ENCODE measurements at regions not wholly inside any gene's neighbourhood (a gene's known extent, or its start where the extent isn't known, plus 50 kb on each side); places are given as distances from the start of the nearest gene placed in this dataset.

- no peak overlapping the region for H3K4me3 ChIP-seq (replicated peaks in 1 of 2; ENCODE audit: low read depth in 2 of 2, low read length in 2 of 2)
- DNase-seq (ENCODE audit: low read depth in 2 of 2): peak in 1 of 2 donors; percentile 46
- TF ChIP-seq, protein P1, sequence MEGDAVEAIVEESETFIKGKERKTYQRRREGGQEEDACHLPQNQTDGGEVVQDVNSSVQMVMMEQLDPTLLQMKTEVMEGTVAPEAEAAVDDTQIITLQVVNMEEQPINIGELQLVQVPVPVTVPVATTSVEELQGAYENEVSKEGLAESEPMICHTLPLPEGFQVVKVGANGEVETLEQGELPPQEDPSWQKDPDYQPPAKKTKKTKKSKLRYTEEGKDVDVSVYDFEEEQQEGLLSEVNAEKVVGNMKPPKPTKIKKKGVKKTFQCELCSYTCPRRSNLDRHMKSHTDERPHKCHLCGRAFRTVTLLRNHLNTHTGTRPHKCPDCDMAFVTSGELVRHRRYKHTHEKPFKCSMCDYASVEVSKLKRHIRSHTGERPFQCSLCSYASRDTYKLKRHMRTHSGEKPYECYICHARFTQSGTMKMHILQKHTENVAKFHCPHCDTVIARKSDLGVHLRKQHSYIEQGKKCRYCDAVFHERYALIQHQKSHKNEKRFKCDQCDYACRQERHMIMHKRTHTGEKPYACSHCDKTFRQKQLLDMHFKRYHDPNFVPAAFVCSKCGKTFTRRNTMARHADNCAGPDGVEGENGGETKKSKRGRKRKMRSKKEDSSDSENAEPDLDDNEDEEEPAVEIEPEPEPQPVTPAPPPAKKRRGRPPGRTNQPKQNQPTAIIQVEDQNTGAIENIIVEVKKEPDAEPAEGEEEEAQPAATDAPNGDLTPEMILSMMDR (IDR thresholded peaks at IDR 0.05; ENCODE audit: low read depth, low read length): no peak
These were observed 362.8 kb downstream of the INHBA start for GRCh38 chr7:41339913-41340676.

DNA sequence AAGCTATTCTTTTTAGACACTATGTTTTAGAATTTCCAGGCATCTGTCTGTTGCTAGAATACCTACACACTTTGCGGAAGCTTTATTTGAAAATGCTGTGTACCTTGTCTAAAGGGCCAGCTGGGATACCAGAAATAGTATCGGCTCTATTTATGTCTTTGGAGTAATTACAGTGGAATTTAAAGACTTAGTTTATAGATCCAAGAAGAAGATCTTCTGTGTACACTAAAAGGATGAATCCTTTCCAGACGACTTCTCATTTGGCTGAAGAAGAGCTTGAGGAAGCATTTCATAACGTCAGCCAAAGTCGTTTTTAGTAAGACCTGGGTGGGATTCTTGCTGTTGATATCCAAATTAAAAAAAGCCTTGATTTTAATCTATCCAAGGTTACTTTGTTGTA is 365.9 kb downstream of the INHBA start:
- DNase-seq (ENCODE audit: low read depth in 2 of 2): no peak
- TF ChIP-seq, protein P1 (IDR thresholded peaks at IDR 0.05; ENCODE audit: low read depth, low read length): no peak
- H3K4me3 ChIP-seq (replicated peaks in 1 of 2; ENCODE audit: low read depth in 2 of 2, low read length in 2 of 2): no peak overlapping the region

GRCh38 chr7:41336455-41336952 is 366.4 kb downstream of the INHBA start:
- no peak overlapping the region for H3K4me3 ChIP-seq (replicated peaks in 1 of 2; ENCODE audit: low read depth in 2 of 2, low read length in 2 of 2)
- peak in 1 of 2 donors; percentile 19 for DNase-seq (ENCODE audit: low read depth in 2 of 2)
- TF ChIP-seq, protein P1 (IDR thresholded peaks at IDR 0.05; ENCODE audit: low read depth, low read length): no peak

DNA sequence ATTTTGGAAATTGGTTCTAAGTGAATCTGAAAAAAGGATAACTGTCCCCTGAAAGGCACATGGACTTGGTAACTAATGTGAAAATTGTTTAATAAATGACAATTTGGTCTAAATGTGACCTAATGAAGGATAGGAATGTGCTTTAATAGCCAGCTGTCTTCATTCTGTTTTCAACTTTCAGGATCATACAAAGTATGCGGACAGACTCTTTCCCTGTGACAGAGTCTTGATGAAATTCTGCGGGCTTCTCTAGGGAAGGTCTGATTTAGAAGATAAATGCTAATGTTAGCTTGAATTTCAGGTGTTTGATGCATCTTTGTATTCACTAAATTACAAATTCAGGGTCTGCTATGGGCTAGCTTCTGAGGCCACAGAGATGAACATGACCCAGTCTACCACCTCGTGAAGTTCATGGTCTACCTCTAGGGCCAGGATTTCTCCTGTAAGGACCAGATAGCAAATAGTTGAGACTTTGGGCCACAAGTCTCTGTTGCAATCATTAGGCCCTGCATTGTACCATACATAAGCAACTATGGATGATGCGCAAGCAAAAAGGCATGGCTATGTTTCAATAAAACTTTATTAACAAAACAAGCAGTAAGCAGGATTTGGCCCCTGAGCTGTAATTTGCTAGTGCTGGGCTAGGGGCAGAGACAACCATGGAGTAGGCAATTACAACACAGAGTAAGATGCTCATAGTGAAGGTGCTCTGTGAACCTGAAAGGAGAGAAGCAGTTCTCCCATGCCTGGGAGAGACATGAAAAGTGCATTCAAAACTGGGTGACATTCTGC is 368.6 kb downstream of the INHBA start:
- TF ChIP-seq, protein P1 (IDR thresholded peaks at IDR 0.05; ENCODE audit: low read depth, low read length): no peak
- H3K4me3 ChIP-seq (replicated peaks in 1 of 2; ENCODE audit: low read depth in 2 of 2, low read length in 2 of 2): no peak overlapping the region
- DNase-seq (ENCODE audit: low read depth in 2 of 2): no peak

- H3K4me3 ChIP-seq (replicated peaks in 1 of 2; ENCODE audit: low read depth in 2 of 2, low read length in 2 of 2): no peak overlapping the region
- DNase-seq (ENCODE audit: low read depth in 2 of 2): peak; percentile 44 to 89
- TF ChIP-seq, protein P1 (IDR thresholded peaks at IDR 0.05; ENCODE audit: low read depth, low read length): no peak
These were observed 369.4 kb downstream of the INHBA start for GRCh38 chr7:41333511-41333910.

DNA sequence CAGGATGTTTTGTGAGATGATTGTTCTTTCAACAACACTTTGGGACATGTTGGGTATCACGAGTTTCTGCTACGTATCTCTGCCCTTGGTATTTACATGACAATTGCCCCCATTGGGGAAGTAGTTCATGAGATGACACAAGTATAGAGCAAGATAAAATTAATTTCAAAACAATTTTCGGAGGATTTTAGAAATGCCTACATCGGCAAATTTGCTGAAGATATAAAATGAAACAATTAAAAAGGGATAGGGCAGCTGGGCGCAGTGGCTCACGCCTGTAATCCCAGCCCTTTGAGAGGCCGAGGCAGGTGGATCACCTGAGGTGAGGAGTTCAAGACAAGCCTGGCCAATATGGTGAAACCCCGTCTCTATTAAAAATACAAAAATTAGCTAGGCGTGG is 371.7 kb downstream of the INHBA start:
- no peak for DNase-seq (ENCODE audit: low read depth in 2 of 2)
- H3K4me3 ChIP-seq (replicated peaks in 1 of 2; ENCODE audit: low read depth in 2 of 2, low read length in 2 of 2): no peak overlapping the region
- TF ChIP-seq, protein P1 (IDR thresholded peaks at IDR 0.05; ENCODE audit: low read depth, low read length): no peak

Data from cardiac fibroblast (primary cell).